SU-DHL-6 (cell line): ENCODE measurements at regions not wholly inside any gene's neighbourhood (a gene's known extent, or its start where the extent isn't known, plus 50 kb on each side); places are given as distances from the start of the nearest gene placed in this dataset.

Experiments used
- H2AFZ ChIP-seq: fragments of 200-600 bp; sonication (generic); 2 replicates; pipeline ENCODE4 v1.6.1; 2014; ENCODE audit warnings: low read depth, mild to moderate bottlenecking, moderate library complexity, mixed read lengths, antibody characterized with exemption, low read length; ENCODE audit not compliant: severe bottlenecking
- H3F3A ChIP-seq: fragments of 200-600 bp; shearing (Covaris generic); 2 replicates; pipeline ENCODE4 v1.6.0; 2016; ENCODE audit warnings: antibody characterized with exemption, mild to moderate bottlenecking; ENCODE audit not compliant: insufficient read depth
- H3K27ac ChIP-seq: fragments of 200-600 bp; sonication (generic); 2 replicates; pipeline ENCODE4 v1.5.1; 2016; ENCODE audit warnings: low read depth, mild to moderate bottlenecking, low read length, moderate library complexity, mixed read lengths
- H3K27me3 ChIP-seq: fragments of 200-600 bp; sonication (generic), shearing (Covaris generic); 2 replicates; pipeline ENCODE4 v1.6.0; 2014; ENCODE audit warnings: mild to moderate bottlenecking, low read length
- H3K36me3 ChIP-seq: fragments of 200-600 bp; sonication (generic); 2 replicates; pipeline ENCODE4 v1.6.1; 2014; ENCODE audit warnings: mild to moderate bottlenecking, low read length, mixed read lengths
- H3K4me2 ChIP-seq: fragments of 300-600, 200-600 bp; shearing (Covaris generic), sonication (generic); 2 replicates; pipeline ENCODE4 v1.6.0; 2014; ENCODE audit warnings: low read length, low read depth, mild to moderate bottlenecking; ENCODE audit not compliant: poor library complexity, severe bottlenecking
- H3K4me3 ChIP-seq: fragments of 200-600 bp; sonication (generic); 2 replicates; pipeline ENCODE4 v1.5.1; 2014; ENCODE audit warnings: antibody characterized with exemption, low read length, mild to moderate bottlenecking, mixed read lengths; ENCODE audit not compliant: insufficient read depth, poor library complexity, severe bottlenecking
- H3K79me2 ChIP-seq: fragments of 200-600 bp; sonication (generic); 2 replicates; pipeline ENCODE4 v1.6.1; 2014; ENCODE audit warnings: mild to moderate bottlenecking, low read length, moderate library complexity; ENCODE audit not compliant: insufficient read depth
- H3K9ac ChIP-seq: fragments of 200-600 bp; sonication (generic); 2 replicates; pipeline ENCODE4 v1.7.0; 2014; ENCODE audit warnings: mild to moderate bottlenecking, low read length
- H3K9me2 ChIP-seq: fragments of 200-600 bp; sonication (generic); replicated peaks from 2 replicates; pipeline ENCODE4 v1.6.1; 2014; ENCODE audit warnings: low read length; ENCODE audit not compliant: insufficient read depth
- H3K9me3 ChIP-seq: fragments of 200-600 bp; sonication (generic); 2 replicates; pipeline ENCODE4 v1.6.1; 2014; ENCODE audit warnings: low read length, mixed read lengths; ENCODE audit not compliant: insufficient read depth
- H4K20me1 ChIP-seq: fragments of 200-600 bp; sonication (generic); 2 replicates; pipeline ENCODE4 v1.6.1; 2014; ENCODE audit warnings: low read depth, mild to moderate bottlenecking, antibody characterized with exemption, low read length, moderate library complexity, mixed read lengths
- EZH2phosphoT487 ChIP-seq: fragments of 200-600 bp; sonication (generic), shearing (Covaris generic); conservative IDR thresholded peaks from 2 replicates; pipeline ENCODE4 v1.6.1; 2018; ENCODE audit warnings: mild to moderate bottlenecking, antibody characterized with exemption, low read length, moderate library complexity, mixed read lengths
- TF ChIP-seq, protein P1 (sequence below): fragments of 200-600 bp; sonication (generic); IDR thresholded peaks from one replicate; pipeline ENCODE4 v1.5.1; 2017; ENCODE audit warnings: antibody characterized with exemption, mild to moderate bottlenecking, low read length, moderate library complexity; ENCODE audit not compliant: insufficient read depth, poor library complexity, severe bottlenecking

DNA sequence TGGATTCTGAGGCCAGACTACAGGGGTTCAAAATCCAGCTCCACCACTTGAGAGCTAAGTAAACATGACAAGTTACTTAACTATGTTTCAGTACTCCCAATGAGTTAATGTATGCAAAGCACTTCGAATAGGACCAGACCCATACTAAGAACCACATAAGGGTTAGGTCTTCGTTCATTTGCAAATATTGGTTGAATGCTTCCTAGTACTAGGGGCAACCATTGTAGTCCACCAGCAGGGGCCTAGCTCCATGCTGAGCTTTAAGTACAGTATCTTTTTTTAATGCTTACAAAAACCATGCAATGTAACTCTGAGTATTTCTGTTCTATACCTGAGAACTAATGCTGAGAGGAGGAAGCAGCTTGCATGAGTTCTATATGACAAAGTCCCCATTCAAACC lies 80.4 kb upstream of the PDE1C start:
- Histone ChIP-seq H3K9me2 (no peaks in the 10 kb centered on the region), H3K9me3 (no peaks in the 10 kb centered on the region), H3K27ac (no peak overlapping the region), H3K9ac (no peak overlapping the region), H3K79me2 (no peaks in the 10 kb centered on the region), H3K4me2 (no peak overlapping the region), H3K4me3 (no peak overlapping the region), H4K20me1 (no peaks in the 10 kb centered on the region), H3K27me3 (no peaks in the 10 kb centered on the region), H3F3A (no peaks in the 10 kb centered on the region), H3K36me3 (no peaks in the 10 kb centered on the region), H2AFZ (no peak overlapping the region)
- TF ChIP-seq, protein P1, sequence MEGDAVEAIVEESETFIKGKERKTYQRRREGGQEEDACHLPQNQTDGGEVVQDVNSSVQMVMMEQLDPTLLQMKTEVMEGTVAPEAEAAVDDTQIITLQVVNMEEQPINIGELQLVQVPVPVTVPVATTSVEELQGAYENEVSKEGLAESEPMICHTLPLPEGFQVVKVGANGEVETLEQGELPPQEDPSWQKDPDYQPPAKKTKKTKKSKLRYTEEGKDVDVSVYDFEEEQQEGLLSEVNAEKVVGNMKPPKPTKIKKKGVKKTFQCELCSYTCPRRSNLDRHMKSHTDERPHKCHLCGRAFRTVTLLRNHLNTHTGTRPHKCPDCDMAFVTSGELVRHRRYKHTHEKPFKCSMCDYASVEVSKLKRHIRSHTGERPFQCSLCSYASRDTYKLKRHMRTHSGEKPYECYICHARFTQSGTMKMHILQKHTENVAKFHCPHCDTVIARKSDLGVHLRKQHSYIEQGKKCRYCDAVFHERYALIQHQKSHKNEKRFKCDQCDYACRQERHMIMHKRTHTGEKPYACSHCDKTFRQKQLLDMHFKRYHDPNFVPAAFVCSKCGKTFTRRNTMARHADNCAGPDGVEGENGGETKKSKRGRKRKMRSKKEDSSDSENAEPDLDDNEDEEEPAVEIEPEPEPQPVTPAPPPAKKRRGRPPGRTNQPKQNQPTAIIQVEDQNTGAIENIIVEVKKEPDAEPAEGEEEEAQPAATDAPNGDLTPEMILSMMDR = no peak
- TF ChIP-seq EZH2phosphoT487 = no peak

DNA sequence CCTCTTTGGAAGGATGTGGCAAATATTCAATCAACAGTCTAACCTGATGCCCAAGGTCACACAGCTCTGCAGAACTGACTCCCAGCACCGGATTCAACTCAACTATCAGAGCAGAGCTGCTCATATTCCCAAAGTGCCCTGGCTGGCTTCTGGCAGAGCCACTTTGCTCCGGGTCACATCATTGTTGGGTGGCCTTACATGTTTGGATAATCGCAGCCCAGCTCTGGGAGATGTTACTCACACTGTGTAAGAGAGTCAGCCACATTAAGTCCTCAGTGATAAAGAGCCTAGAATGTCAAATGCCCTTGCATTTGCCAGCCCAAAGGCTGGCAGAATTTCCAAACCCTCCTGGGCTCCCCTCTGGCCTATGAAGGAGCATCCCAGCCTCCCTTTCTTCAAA lies 79.8 kb upstream of the PDE1C start:
- no peaks in the 10 kb centered on the region for H3K79me2 ChIP-seq
- H3K9ac ChIP-seq = no peak overlapping the region
- no peak overlapping the region for H3K4me3 ChIP-seq
- no peak overlapping the region for H3K27ac ChIP-seq
- no peaks in the 10 kb centered on the region for H3K36me3 ChIP-seq
- H3K9me3 ChIP-seq = no peaks in the 10 kb centered on the region
- H3F3A ChIP-seq = no peaks in the 10 kb centered on the region
- no peaks in the 10 kb centered on the region for H3K9me2 ChIP-seq
- TF ChIP-seq EZH2phosphoT487 = no peak
- TF ChIP-seq, protein P1 = no peak
- no peaks in the 10 kb centered on the region for H3K27me3 ChIP-seq
- no peaks in the 10 kb centered on the region for H4K20me1 ChIP-seq
- H2AFZ ChIP-seq = no peak overlapping the region
- H3K4me2 ChIP-seq = no peak overlapping the region

DNA sequence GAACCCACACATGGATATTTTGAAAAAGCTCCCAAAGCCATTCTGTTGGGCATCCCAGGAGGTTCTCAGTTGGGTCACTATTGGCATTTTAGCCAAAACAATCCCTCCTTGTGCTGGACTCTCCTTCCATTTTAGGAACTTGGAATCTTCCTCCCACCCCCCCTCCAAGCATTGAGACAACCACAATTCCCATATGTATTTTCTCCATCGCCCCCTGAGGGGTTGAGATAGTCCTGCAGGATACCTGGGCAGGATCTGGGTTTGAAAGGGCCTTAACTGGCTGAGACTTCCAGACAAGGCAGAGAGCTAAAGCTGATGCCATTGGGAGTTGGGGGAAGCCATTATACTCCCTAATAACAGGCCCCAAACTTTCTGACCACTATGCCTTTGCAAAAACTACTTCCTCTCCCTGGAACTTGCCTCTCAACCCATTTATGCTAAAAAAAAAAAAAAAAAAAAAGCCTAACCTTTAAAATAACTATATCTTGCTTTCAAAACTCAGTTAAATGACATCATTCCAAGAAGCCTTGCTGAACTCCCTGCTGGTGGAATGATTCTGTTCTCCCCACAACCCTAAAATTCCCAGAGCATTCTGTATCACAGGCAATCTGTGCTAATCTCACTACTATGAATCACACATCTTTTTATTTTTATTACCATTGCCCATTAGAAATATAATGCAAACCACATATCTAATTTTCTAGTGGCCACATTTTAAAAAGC lies 77.5 kb upstream of the PDE1C start:
- H3K79me2 ChIP-seq = no peaks in the 10 kb centered on the region
- H3K27me3 ChIP-seq = no peaks in the 10 kb centered on the region
- TF ChIP-seq, protein P1 = no peak
- TF ChIP-seq EZH2phosphoT487 = no peak
- no peak overlapping the region for H2AFZ ChIP-seq
- H3K9me2 ChIP-seq = no peaks in the 10 kb centered on the region
- no peak overlapping the region for H3K4me2 ChIP-seq
- no peaks in the 10 kb centered on the region for H4K20me1 ChIP-seq
- H3K9ac ChIP-seq = no peak overlapping the region
- no peak overlapping the region for H3K27ac ChIP-seq
- no peak overlapping the region for H3K4me3 ChIP-seq
- H3F3A ChIP-seq = no peaks in the 10 kb centered on the region
- H3K36me3 ChIP-seq = no peaks in the 10 kb centered on the region
- H3K9me3 ChIP-seq = no peaks in the 10 kb centered on the region
